ENCODE measurements at regions not wholly inside any gene's neighbourhood (a gene's known extent, or its start where the extent isn't known, plus 50 kb on each side); places are given as distances from the start of the nearest gene placed in this dataset.

DNA sequence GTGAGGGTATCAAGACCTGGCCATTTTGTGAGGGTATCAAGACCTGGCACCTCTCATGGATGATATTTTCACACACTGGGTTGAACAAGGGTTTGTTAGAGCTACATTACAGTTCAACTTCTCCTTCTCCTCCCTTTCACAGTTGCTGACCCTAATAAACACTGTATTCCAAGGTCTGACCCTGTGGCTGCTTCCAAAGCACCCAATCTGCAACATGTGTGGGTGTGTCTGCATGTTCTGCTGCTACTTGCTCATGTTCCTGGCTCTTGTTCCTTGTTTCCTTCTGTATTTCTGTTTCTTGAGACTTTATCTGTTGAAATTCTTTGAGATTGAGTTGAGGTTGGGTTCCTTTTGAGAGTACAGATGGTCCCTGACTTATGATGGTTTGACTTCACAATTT lies 162.1 kb upstream of the GMDS start:
- Histone ChIP-seq H3K27me3 (ENCODE audit: control insufficient read depth in 3 of 3, insufficient read depth in 3 of 3, low read length in 2 of 3) (no peaks in the 10 kb centered on the region), H3K36me3 (ENCODE audit: control insufficient read depth in 4 of 4, insufficient read depth in 4 of 4, low read length in 4 of 4) (no peaks in the 10 kb centered on the region), H3K4me1 (ENCODE audit: control insufficient read depth in 5 of 5, insufficient read depth in 5 of 5, low read length in 5 of 5) (peaks cover 0 to 5% (median 0%) of the 10 kb centered on the region in 5 donors), H3K9me3 (ENCODE audit: control insufficient read depth in 4 of 4, insufficient read depth in 3 of 4, low read length in 3 of 4) (no peaks in the 10 kb centered on the region), H3K27ac (ENCODE audit: low read depth in 1 of 2, low read length in 1 of 2) (no peak overlapping the region), H3K4me3 (no peak overlapping the region), H3K9ac (ENCODE audit: insufficient read depth in 1 of 2, low read length in 2 of 2) (no peak overlapping the region)
- DNase-seq, result no peak
- TF ChIP-seq, protein P1, sequence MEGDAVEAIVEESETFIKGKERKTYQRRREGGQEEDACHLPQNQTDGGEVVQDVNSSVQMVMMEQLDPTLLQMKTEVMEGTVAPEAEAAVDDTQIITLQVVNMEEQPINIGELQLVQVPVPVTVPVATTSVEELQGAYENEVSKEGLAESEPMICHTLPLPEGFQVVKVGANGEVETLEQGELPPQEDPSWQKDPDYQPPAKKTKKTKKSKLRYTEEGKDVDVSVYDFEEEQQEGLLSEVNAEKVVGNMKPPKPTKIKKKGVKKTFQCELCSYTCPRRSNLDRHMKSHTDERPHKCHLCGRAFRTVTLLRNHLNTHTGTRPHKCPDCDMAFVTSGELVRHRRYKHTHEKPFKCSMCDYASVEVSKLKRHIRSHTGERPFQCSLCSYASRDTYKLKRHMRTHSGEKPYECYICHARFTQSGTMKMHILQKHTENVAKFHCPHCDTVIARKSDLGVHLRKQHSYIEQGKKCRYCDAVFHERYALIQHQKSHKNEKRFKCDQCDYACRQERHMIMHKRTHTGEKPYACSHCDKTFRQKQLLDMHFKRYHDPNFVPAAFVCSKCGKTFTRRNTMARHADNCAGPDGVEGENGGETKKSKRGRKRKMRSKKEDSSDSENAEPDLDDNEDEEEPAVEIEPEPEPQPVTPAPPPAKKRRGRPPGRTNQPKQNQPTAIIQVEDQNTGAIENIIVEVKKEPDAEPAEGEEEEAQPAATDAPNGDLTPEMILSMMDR (IDR thresholded peaks at IDR 0.05; ENCODE audit: control extremely low read depth, extremely low read depth), result no peak
- no peak for ATAC-seq (ENCODE audit: insufficient read depth, low FRiP score)

DNA sequence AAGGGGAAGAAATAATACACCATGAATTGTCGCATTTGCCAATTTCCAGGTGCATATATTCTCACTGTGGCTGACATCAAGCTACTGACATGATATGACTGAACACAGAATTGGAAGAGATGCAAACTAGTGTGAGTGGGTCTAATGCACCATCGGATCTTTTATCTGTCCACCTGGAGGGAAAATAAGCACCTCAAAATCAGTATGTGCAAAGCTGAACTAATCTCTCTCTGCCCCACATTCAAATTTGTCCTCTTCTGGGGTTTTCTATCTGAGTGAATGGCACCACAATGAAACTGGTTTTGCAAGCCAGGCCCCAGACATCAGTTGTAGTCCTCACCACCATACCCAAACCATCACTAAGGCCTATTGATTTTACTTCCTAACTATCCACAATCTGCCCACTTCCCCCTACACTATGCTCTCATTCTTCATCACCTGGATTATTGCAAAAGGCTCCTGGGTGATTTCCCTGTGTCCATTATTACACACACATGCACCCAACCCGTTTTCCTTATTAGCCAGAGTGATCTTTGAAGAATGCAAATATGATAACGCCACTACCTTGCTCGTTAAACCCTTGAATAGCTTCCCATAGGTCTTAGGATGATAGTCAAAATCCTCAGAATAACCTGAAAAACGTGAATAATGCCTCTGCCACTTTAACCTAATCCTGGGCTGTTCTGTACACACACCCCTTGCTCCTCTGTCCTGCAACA lies 159.0 kb upstream of the GMDS start:
- H3K9me3 ChIP-seq (ENCODE audit: control insufficient read depth in 4 of 4, insufficient read depth in 3 of 4, low read length in 3 of 4), result peaks cover 0 to 13% (median 1%) of the 10 kb centered on the region in 4 donors
- no peak for ATAC-seq (ENCODE audit: insufficient read depth, low FRiP score)
- no peak overlapping the region for H3K27ac ChIP-seq (ENCODE audit: low read depth in 1 of 2, low read length in 1 of 2)
- peaks cover 0 to 7% (median 2%) of the 10 kb centered on the region in 4 donors for H3K36me3 ChIP-seq (ENCODE audit: control insufficient read depth in 4 of 4, insufficient read depth in 4 of 4, low read length in 4 of 4)
- WGBS, 2 donors, result 87 to 96% methylated on average over 6 of the region's 6 CpGs
- peaks cover 0 to 5% (median 0%) of the 10 kb centered on the region in 5 donors for H3K4me1 ChIP-seq (ENCODE audit: control insufficient read depth in 5 of 5, insufficient read depth in 5 of 5, low read length in 5 of 5)
- no peak overlapping the region for H3K4me3 ChIP-seq
- no peak overlapping the region for H3K9ac ChIP-seq (ENCODE audit: insufficient read depth in 1 of 2, low read length in 2 of 2)
- TF ChIP-seq, protein P1 (IDR thresholded peaks at IDR 0.05; ENCODE audit: control extremely low read depth, extremely low read depth), result no peak
- no peak for DNase-seq
- no peaks in the 10 kb centered on the region for H3K27me3 ChIP-seq (ENCODE audit: control insufficient read depth in 3 of 3, insufficient read depth in 3 of 3, low read length in 2 of 3)

DNA sequence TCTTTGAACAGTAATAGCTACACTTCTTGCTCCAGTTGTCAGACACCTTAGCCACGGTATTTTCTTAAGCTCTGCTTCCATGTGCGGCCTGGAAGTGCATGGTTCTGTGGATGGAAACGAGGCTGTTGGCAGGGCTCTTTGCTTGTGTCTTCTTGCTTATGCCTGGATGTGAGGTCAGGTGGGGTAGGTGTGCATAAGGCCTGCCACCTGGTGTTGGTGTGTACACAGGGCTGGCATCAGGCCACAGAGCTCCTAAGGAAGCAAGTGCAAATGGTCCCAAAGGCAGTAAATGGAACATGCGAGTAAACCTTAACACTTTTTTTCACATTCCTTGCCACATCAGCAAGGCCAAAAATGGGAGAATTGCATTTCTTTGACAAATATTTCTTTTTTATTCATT lies 158.1 kb upstream of the GMDS start:
- TF ChIP-seq, protein P1 (IDR thresholded peaks at IDR 0.05; ENCODE audit: control extremely low read depth, extremely low read depth), result no peak
- no peak for DNase-seq
- 89 to 93% methylated on average over 4 of the region's 4 CpGs for WGBS, 2 donors

More for the DNA sequence above, 158.1 kb upstream of the GMDS start:
- Histone ChIP-seq H3K4me1 (ENCODE audit: control insufficient read depth in 5 of 5, insufficient read depth in 5 of 5, low read length in 5 of 5) (peaks cover 0 to 5% (median 0%) of the 10 kb centered on the region in 5 donors), H3K9ac (ENCODE audit: insufficient read depth in 1 of 2, low read length in 2 of 2) (no peak overlapping the region), H3K9me3 (ENCODE audit: control insufficient read depth in 4 of 4, insufficient read depth in 3 of 4, low read length in 3 of 4) (peaks cover 0 to 15% (median 2%) of the 10 kb centered on the region in 4 donors), H3K36me3 (ENCODE audit: control insufficient read depth in 4 of 4, insufficient read depth in 4 of 4, low read length in 4 of 4) (peaks cover 0 to 7% (median 3%) of the 10 kb centered on the region in 4 donors), H3K4me3 (no peak overlapping the region), H3K27me3 (ENCODE audit: control insufficient read depth in 3 of 3, insufficient read depth in 3 of 3, low read length in 2 of 3) (no peaks in the 10 kb centered on the region), H3K27ac (ENCODE audit: low read depth in 1 of 2, low read length in 1 of 2) (no peak overlapping the region)
- no peak for ATAC-seq (ENCODE audit: insufficient read depth, low FRiP score)

All from lung (tissue), 11 donors.